DND-41 (cell line): ENCODE measurements at regions not wholly inside any gene's neighbourhood (a gene's known extent, or its start where the extent isn't known, plus 50 kb on each side); places are given as distances from the start of the nearest gene placed in this dataset.

Experiments
- ATAC-seq: fragments of 200-7000 bp; cut with Tn5 transposase; 3 replicates; pipeline ENCODE4 v1.9.1; 2021; ENCODE audit warnings: low read depth; ENCODE audit not compliant: insufficient read depth
- DNase-seq: peaks from one replicate; pipeline ENCODE4 v3.0.0-alpha.2; 2020
- H2AFZ ChIP-seq: 2 replicates; pipeline ENCODE4 v1.6.0; 2012; ENCODE audit warnings: low read depth, low read length
- H3K27ac ChIP-seq: 2 replicates; pipeline ENCODE4 v1.5.1; 2012; ENCODE audit warnings: low read length, inconsistent platforms
- H3K27me3 ChIP-seq: fragments of 200-600 bp; sonication (generic); 2 replicates; pipeline ENCODE4 v1.6.0; 2012; ENCODE audit warnings: low read length, mild to moderate bottlenecking, inconsistent platforms; ENCODE audit not compliant: insufficient read depth, poor library complexity
- H3K36me3 ChIP-seq: 2 replicates; pipeline ENCODE4 v1.5.1; 2012; ENCODE audit warnings: low read length, inconsistent platforms; ENCODE audit not compliant: insufficient read depth
- H3K4me1 ChIP-seq: 2 replicates; pipeline ENCODE4 v1.5.1; 2012; ENCODE audit warnings: mild to moderate bottlenecking, low read length; ENCODE audit not compliant: insufficient read depth
- H3K4me2 ChIP-seq: 2 replicates; pipeline ENCODE4 v1.6.0; 2012; ENCODE audit warnings: mild to moderate bottlenecking, moderate library complexity, low read length, inconsistent platforms; ENCODE audit not compliant: insufficient read depth
- H3K4me3 ChIP-seq, 2 experiments: fragments of 200-600 bp in 1 of 2; shearing (Covaris generic) in 1 of 2; 2 replicates each; pipeline ENCODE4 v1.5.1; 2012 to 2016; ENCODE audit warnings: inconsistent platforms in 2 of 2, low read length in 2 of 2, mild to moderate bottlenecking in 2 of 2, low read depth in 1 of 2, moderate library complexity in 1 of 2
- H3K79me2 ChIP-seq: 2 replicates; pipeline ENCODE4 v1.6.0; 2012; ENCODE audit warnings: low read length, inconsistent platforms; ENCODE audit not compliant: insufficient read depth
- H3K9ac ChIP-seq: 2 replicates; pipeline ENCODE4 v1.6.0; 2012; ENCODE audit warnings: low read depth, mild to moderate bottlenecking, inconsistent platforms, low read length, moderate library complexity
- H3K9me3 ChIP-seq: 2 replicates; pipeline ENCODE4 v1.5.1; 2012; ENCODE audit warnings: low read length, moderate library complexity, mild to moderate bottlenecking, inconsistent platforms; ENCODE audit not compliant: insufficient read depth, severe bottlenecking
- H4K20me1 ChIP-seq: 2 replicates; pipeline ENCODE4 v1.6.0; 2012; ENCODE audit warnings: low read length; ENCODE audit not compliant: insufficient read depth
- EZH2 ChIP-seq: IDR thresholded peaks from 3 replicates; pipeline ENCODE4 v1.6.1; 2012; ENCODE audit warnings: borderline replicate concordance, low read depth, mild to moderate bottlenecking, moderate library complexity, low read length, inconsistent platforms; ENCODE audit not compliant: severe bottlenecking
- TF ChIP-seq, protein P1 (sequence below): IDR thresholded peaks from 2 replicates; pipeline ENCODE4 v1.5.1; 2012; ENCODE audit warnings: borderline replicate concordance, low read length, moderate library complexity, mild to moderate bottlenecking; ENCODE audit not compliant: poor library complexity, severe bottlenecking; ENCODE audit errors: extremely low read depth

DNA sequence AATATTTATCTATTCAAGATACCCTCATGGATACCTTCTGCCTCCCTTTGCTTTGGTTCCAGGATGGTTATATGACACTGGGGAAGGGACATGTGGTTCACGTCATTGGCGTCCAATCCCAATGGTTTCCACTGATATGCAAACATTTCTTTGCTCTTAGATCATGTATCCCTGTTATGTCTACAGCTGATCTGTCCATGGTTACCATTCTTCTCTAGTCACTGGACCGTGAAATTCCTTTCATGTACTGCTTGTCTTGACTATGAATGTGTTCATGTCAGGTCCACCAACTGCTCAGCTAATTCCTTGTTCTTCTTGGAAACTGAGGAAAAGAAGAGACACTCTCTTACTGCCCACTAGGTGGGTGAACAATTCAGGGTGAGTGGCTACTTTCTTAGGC lies 391.1 kb upstream of the ZNF608 start:
- no peaks in the 10 kb centered on the region for H3K36me3 ChIP-seq
- no peak overlapping the region for H3K4me3 ChIP-seq
- DNase-seq (no peak), ATAC-seq (no peak)
- H3K9me3 ChIP-seq: no peaks in the 10 kb centered on the region
- H3K27ac ChIP-seq: no peak overlapping the region
- no peaks in the 10 kb centered on the region for H3K4me1 ChIP-seq
- H3K4me2 ChIP-seq: no peak overlapping the region
- H3K79me2 ChIP-seq: no peaks in the 10 kb centered on the region
- H3K27me3 ChIP-seq: no peaks in the 10 kb centered on the region
- no peak overlapping the region for H3K9ac ChIP-seq
- no peak for TF ChIP-seq EZH2
- TF ChIP-seq, protein P1, sequence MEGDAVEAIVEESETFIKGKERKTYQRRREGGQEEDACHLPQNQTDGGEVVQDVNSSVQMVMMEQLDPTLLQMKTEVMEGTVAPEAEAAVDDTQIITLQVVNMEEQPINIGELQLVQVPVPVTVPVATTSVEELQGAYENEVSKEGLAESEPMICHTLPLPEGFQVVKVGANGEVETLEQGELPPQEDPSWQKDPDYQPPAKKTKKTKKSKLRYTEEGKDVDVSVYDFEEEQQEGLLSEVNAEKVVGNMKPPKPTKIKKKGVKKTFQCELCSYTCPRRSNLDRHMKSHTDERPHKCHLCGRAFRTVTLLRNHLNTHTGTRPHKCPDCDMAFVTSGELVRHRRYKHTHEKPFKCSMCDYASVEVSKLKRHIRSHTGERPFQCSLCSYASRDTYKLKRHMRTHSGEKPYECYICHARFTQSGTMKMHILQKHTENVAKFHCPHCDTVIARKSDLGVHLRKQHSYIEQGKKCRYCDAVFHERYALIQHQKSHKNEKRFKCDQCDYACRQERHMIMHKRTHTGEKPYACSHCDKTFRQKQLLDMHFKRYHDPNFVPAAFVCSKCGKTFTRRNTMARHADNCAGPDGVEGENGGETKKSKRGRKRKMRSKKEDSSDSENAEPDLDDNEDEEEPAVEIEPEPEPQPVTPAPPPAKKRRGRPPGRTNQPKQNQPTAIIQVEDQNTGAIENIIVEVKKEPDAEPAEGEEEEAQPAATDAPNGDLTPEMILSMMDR: no peak
- H4K20me1 ChIP-seq: no peaks in the 10 kb centered on the region
- no peak overlapping the region for H2AFZ ChIP-seq

DNA sequence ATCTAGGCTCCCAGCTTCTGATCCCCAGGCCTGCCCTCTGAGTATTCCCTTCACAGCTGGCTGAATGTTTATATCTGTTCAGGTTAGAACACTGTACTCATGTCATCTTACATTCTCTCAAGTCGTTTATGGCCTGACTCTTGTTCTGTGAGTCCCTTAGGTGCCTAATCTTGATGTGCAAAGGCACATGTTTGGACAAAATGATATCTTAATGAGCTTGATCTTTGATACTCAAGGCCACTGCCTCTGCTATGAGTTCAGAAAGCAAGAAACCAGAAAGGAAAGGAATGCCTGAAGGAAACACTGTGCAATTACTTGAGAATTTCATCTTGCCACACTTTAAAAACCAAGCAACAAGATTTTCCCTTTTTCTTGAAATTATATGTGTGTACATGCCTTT lies 391.8 kb upstream of the ZNF608 start:
- Histone ChIP-seq H3K36me3 (no peaks in the 10 kb centered on the region), H2AFZ (0 out of 2 replicates have a peak overlapping the region, but pooled peaks have one; percentile 47), H3K4me2 (no peak overlapping the region), H3K27me3 (no peaks in the 10 kb centered on the region), H3K4me3 (no peak overlapping the region), H3K4me1 (no peaks in the 10 kb centered on the region), H3K27ac (no peak overlapping the region), H4K20me1 (no peaks in the 10 kb centered on the region), H3K79me2 (no peaks in the 10 kb centered on the region), H3K9me3 (no peaks in the 10 kb centered on the region), H3K9ac (no peak overlapping the region)
- ATAC-seq (no peak), DNase-seq (no peak)
- TF ChIP-seq, protein P1: no peak
- TF ChIP-seq EZH2: no peak

DNA sequence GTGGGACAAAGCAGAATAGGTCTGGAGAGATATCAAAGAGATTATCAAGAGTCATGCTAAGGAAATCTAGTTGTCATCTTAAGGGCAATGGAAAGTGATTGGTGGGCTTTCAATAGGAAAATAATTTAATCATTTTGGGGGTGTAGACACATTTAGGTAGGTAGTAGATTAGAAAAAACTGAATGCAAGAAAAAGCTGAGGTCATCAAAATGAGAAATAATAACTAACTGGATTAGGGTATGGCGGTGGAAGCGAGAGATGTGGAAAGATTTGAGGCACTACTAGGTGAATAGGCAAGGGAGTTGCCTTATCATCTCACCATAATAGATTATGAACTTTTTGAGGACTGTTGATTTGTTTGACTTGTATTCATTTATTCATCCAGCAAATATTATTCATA lies 393.2 kb upstream of the ZNF608 start:
- Histone ChIP-seq H3K36me3 (no peaks in the 10 kb centered on the region), H3K9ac (no peak overlapping the region), H4K20me1 (no peaks in the 10 kb centered on the region), H3K9me3 (no peaks in the 10 kb centered on the region), H3K27ac (no peak overlapping the region), H3K4me1 (0 out of 2 replicates have a peak, but pooled peaks cover 2% of the 10 kb centered on the region), H3K4me2 (no peak overlapping the region), H3K27me3 (no peaks in the 10 kb centered on the region), H2AFZ (no peak overlapping the region), H3K4me3 (no peak overlapping the region), H3K79me2 (no peaks in the 10 kb centered on the region)
- no peak for ATAC-seq
- TF ChIP-seq, protein P1: no peak
- DNase-seq: no peak

DNA sequence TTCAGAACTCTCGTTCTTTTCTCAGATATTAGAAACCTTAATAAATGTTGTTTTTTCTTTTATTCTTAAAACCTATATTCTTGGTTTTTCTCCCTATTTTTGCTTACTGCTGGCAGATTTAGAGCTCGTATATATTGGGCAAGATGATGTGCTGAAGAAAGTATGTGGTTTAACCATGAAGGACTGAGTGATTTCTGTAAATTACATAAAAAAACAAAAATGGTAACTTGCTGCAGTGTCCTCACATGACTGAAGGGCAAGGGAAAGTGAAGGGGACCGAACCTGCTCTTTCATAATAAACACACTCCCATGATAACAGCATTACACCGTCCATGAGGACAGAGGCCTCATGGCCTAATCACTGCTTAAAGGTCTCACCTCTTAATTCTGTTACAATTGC lies 393.8 kb upstream of the ZNF608 start:
- H3K27me3 ChIP-seq: no peaks in the 10 kb centered on the region
- ATAC-seq (no peak), DNase-seq (no peak)
- H4K20me1 ChIP-seq: no peaks in the 10 kb centered on the region
- H3K9ac ChIP-seq: no peak overlapping the region
- H3K27ac ChIP-seq: no peak overlapping the region
- no peak overlapping the region for H2AFZ ChIP-seq
- no peaks in the 10 kb centered on the region for H3K9me3 ChIP-seq
- no peak overlapping the region for H3K4me3 ChIP-seq
- H3K36me3 ChIP-seq: no peaks in the 10 kb centered on the region
- no peak overlapping the region for H3K4me2 ChIP-seq
- no peaks in the 10 kb centered on the region for H3K79me2 ChIP-seq
- TF ChIP-seq, protein P1: no peak
- no peak for TF ChIP-seq EZH2
- 0 out of 2 replicates have a peak, but pooled peaks cover 2% of the 10 kb centered on the region for H3K4me1 ChIP-seq
